Chondrocyte (in vitro differentiated cells): ENCODE measurements at regions not wholly inside any gene's neighbourhood (a gene's known extent, or its start where the extent isn't known, plus 50 kb on each side); places are given as distances from the start of the nearest gene placed in this dataset.

ENCODE experiments used
- DNase-seq: peaks from one replicate; pipeline ENCODE4 v3.0.0; 2021; ENCODE audit warnings: mixed read lengths, low spot score
- H3K27ac Mint-ChIP-seq: one replicate; pipeline ENCODE4 v1.8.0; 2021; ENCODE audit warnings: mild to moderate bottlenecking, moderate library complexity, mixed read lengths; ENCODE audit not compliant: unreplicated experiment
- H3K27me3 Mint-ChIP-seq: 2 replicates; pipeline ENCODE4 v1.8.0; 2021; ENCODE audit warnings: low read depth, mixed read lengths
- H3K36me3 Mint-ChIP-seq: 2 replicates; pipeline ENCODE4 v1.8.0; 2021; ENCODE audit warnings: low read depth, mixed read lengths
- H3K4me1 Mint-ChIP-seq: 2 replicates; pipeline ENCODE4 v1.8.0; 2021; ENCODE audit warnings: low read depth, mild to moderate bottlenecking, mixed read lengths
- H3K4me3 Mint-ChIP-seq: one replicate; pipeline ENCODE4 v1.8.0; 2021; ENCODE audit warnings: mild to moderate bottlenecking, moderate library complexity, mixed read lengths; ENCODE audit not compliant: unreplicated experiment
- H3K9me3 Mint-ChIP-seq: 2 replicates; pipeline ENCODE4 v1.8.0; 2021; ENCODE audit warnings: low read depth, mixed read lengths
- CTCF ChIP-seq: fragments of 200-600 bp; sonication (generic); IDR thresholded peaks from 2 replicates; pipeline ENCODE4 v1.5.0; 2021; ENCODE audit warnings: antibody characterized with exemption, mild to moderate bottlenecking, moderate library complexity

- no peak overlapping the region for H3K27ac Mint-ChIP-seq
- no peak for DNase-seq
- peaks cover 5% of the 10 kb centered on the region for H3K27me3 Mint-ChIP-seq
- no peak for TF ChIP-seq CTCF
- H3K36me3 Mint-ChIP-seq: no peaks in the 10 kb centered on the region
- H3K4me3 Mint-ChIP-seq: no peak overlapping the region
- H3K9me3 Mint-ChIP-seq: no peaks in the 10 kb centered on the region
- H3K4me1 Mint-ChIP-seq: no peaks in the 10 kb centered on the region
Measured at GRCh38 chr18:78739882-78740677, 239.5 kb upstream of the SALL3 start.

GRCh38 chr18:78740876-78741275 is 238.7 kb upstream of the SALL3 start:
- no peak for DNase-seq
- Mint-ChIP-seq H3K36me3 (no peaks in the 10 kb centered on the region), H3K4me1 (no peaks in the 10 kb centered on the region), H3K27me3 (peaks cover 5% of the 10 kb centered on the region), H3K27ac (no peak overlapping the region), H3K4me3 (no peak overlapping the region), H3K9me3 (no peaks in the 10 kb centered on the region)
- no peak for TF ChIP-seq CTCF

GRCh38 chr18:78741381-78742217 is 238.0 kb upstream of the SALL3 start:
- Mint-ChIP-seq H3K27ac (no peak overlapping the region), H3K27me3 (peaks cover 5% of the 10 kb centered on the region), H3K36me3 (no peaks in the 10 kb centered on the region), H3K9me3 (no peaks in the 10 kb centered on the region), H3K4me1 (no peaks in the 10 kb centered on the region), H3K4me3 (no peak overlapping the region)
- no peak for DNase-seq
- no peak for TF ChIP-seq CTCF

- no peak for TF ChIP-seq CTCF
- no peak overlapping the region for H3K27ac Mint-ChIP-seq
- H3K9me3 Mint-ChIP-seq: no peaks in the 10 kb centered on the region
- no peaks in the 10 kb centered on the region for H3K4me1 Mint-ChIP-seq
- H3K36me3 Mint-ChIP-seq: no peaks in the 10 kb centered on the region
- no peak overlapping the region for H3K4me3 Mint-ChIP-seq
- DNase-seq: no peak
- peaks cover 5% of the 10 kb centered on the region for H3K27me3 Mint-ChIP-seq
Measured at GRCh38 chr18:78742218-78742745, 237.3 kb upstream of the SALL3 start.

GRCh38 chr18:78743078-78743477 is 236.5 kb upstream of the SALL3 start:
- no peaks in the 10 kb centered on the region for H3K36me3 Mint-ChIP-seq
- H3K9me3 Mint-ChIP-seq: peaks cover 3% of the 10 kb centered on the region
- DNase-seq: no peak
- H3K27ac Mint-ChIP-seq: no peak overlapping the region
- no peaks in the 10 kb centered on the region for H3K4me1 Mint-ChIP-seq
- no peak for TF ChIP-seq CTCF
- no peak overlapping the region for H3K4me3 Mint-ChIP-seq
- peaks cover 5% of the 10 kb centered on the region for H3K27me3 Mint-ChIP-seq
